IMR-90 (cell line): ENCODE measurements at regions not wholly inside any gene's neighbourhood (a gene's known extent, or its start where the extent isn't known, plus 50 kb on each side); places are given as distances from the start of the nearest gene placed in this dataset.
A peak's percentile ranks its signal among the peaks of the same experiment; 100 is the strongest.

Experiments used
- ATAC-seq: fragments of 200-7000 bp; cut with Tn5 transposase; 2 replicates; pipeline ENCODE4 v1.9.1; 2020; ENCODE audit warnings: low read depth, mild to moderate bottlenecking, moderate library complexity
- BruUV-seq: library from RNA; stranded (reverse); fragments of 400-500 nt; replicated peaks from 2 replicates; lab custom pipeline; 2021; lab: Mats Ljungman, UMichigan
- CTCF ChIA-PET: fragments of 300-600 bp; formaldehyde crosslinking; extraction: SDS; loops from one replicate; lab custom pipeline; 2021; ENCODE audit warnings: antibody characterized with exemption; lab: Yijun Ruan, JAX
- POLR2A ChIA-PET: fragments of 300-600 bp; sonication (Branson Sonifier 250); formaldehyde crosslinking; loops from one replicate; lab custom pipeline; 2022; ENCODE audit warnings: antibody characterized with exemption; ENCODE audit not compliant: unreplicated experiment; lab: Charles Lee
- DNase-seq: peaks from one replicate; pipeline ENCODE4 v3.0.0; 2013
- H2AFZ ChIP-seq: replicated peaks from 2 replicates; pipeline ENCODE3; 2013; ENCODE audit warnings: low read length, mild to moderate bottlenecking; ENCODE audit not compliant: poor library complexity
- H2AK5ac ChIP-seq: 2 replicates; pipeline ENCODE4 v1.6.1; 2013; ENCODE audit warnings: low read depth, low read length, inconsistent platforms
- H2AK9ac ChIP-seq: replicated peaks from 2 replicates; pipeline ENCODE3; 2013; ENCODE audit warnings: mild to moderate bottlenecking, low read depth, low read length, moderate library complexity; ENCODE audit not compliant: poor library complexity
- H2BK120ac ChIP-seq: 2 replicates; pipeline ENCODE4 v1.6.1; 2013; ENCODE audit warnings: low read depth, low read length, inconsistent platforms
- H2BK15ac ChIP-seq: 3 replicates; pipeline ENCODE4 v1.6.1; 2013; ENCODE audit warnings: low read depth, low read length, inconsistent platforms
- H2BK20ac ChIP-seq: 2 replicates; pipeline ENCODE4 v1.6.1; 2013; ENCODE audit warnings: low read depth, mild to moderate bottlenecking, inconsistent platforms, low read length, moderate library complexity
- H2BK5ac ChIP-seq: 2 replicates; pipeline ENCODE4 v1.6.1; 2013; ENCODE audit warnings: mild to moderate bottlenecking, low read depth, low read length, inconsistent platforms; ENCODE audit not compliant: poor library complexity, severe bottlenecking
- H3K14ac ChIP-seq: replicated peaks from 2 replicates; pipeline ENCODE4 v1.6.1; 2013; ENCODE audit warnings: low read depth, low read length, inconsistent platforms
- H3K18ac ChIP-seq: 2 replicates; pipeline ENCODE4 v1.6.1; 2013; ENCODE audit warnings: low read depth, low read length, control low read depth
- H3K23ac ChIP-seq: 2 replicates; pipeline ENCODE4 v1.6.1; 2013; ENCODE audit warnings: low read depth, low read length, inconsistent platforms
- H3K27ac ChIP-seq: 2 replicates; pipeline ENCODE4 v1.5.1; 2013; ENCODE audit warnings: mild to moderate bottlenecking, control low read depth, low read length; ENCODE audit not compliant: insufficient read depth
- H3K27me3 ChIP-seq: 2 replicates; pipeline ENCODE4 v1.6.1; 2013; ENCODE audit warnings: low read length; ENCODE audit not compliant: control insufficient read depth, insufficient read depth
- H3K36me3 ChIP-seq: 2 replicates; pipeline ENCODE4 v1.6.1; 2013; ENCODE audit warnings: low read length, mixed read lengths; ENCODE audit not compliant: control insufficient read depth, insufficient read depth
- H3K4ac ChIP-seq: 2 replicates; pipeline ENCODE4 v1.6.1; 2013; ENCODE audit warnings: low read depth, low read length, inconsistent platforms
- H3K4me1 ChIP-seq: 2 replicates; pipeline ENCODE4 v1.6.1; 2013; ENCODE audit warnings: low read length, mixed read lengths; ENCODE audit not compliant: control insufficient read depth, insufficient read depth
- H3K4me2 ChIP-seq: 2 replicates; pipeline ENCODE4 v1.6.1; 2013; ENCODE audit warnings: low read depth, mild to moderate bottlenecking, control low read depth, low read length, moderate library complexity
- H3K4me3 ChIP-seq: 2 replicates; pipeline ENCODE4 v1.5.1; 2013; ENCODE audit warnings: low read depth, mild to moderate bottlenecking, control low read depth, low read length, moderate library complexity; ENCODE audit not compliant: insufficient read depth
- H3K56ac ChIP-seq: 2 replicates; pipeline ENCODE4 v1.6.1; 2013; ENCODE audit warnings: low read length, inconsistent platforms; ENCODE audit not compliant: insufficient read depth; ENCODE audit errors: extremely low read depth
- H3K79me1 ChIP-seq, 2 experiments: 2 replicates each; pipeline ENCODE4 v1.6.1; 2013; ENCODE audit warnings: low read length in 2 of 2, inconsistent platforms in 1 of 2, low read depth in 1 of 2
- H3K9ac ChIP-seq: 2 replicates; pipeline ENCODE4 v1.6.1; 2013; ENCODE audit warnings: low read depth, low read length, control low read depth
- H3K9me1 ChIP-seq: 2 replicates; pipeline ENCODE4 v1.6.1; 2013; ENCODE audit warnings: low read length, inconsistent platforms; ENCODE audit not compliant: insufficient read depth
- H3K9me3 ChIP-seq: 2 replicates; pipeline ENCODE4 v1.6.1; 2013; ENCODE audit warnings: low read length; ENCODE audit not compliant: control insufficient read depth, insufficient read depth
- H4K20me1 ChIP-seq: 2 replicates; pipeline ENCODE4 v1.6.1; 2013; ENCODE audit warnings: low read length, inconsistent platforms; ENCODE audit not compliant: insufficient read depth
- H4K5ac ChIP-seq: 2 replicates; pipeline ENCODE4 v1.6.1; 2013; ENCODE audit warnings: mild to moderate bottlenecking, low read depth, low read length, control low read depth
- H4K8ac ChIP-seq, 2 experiments: 2 replicates each; pipeline ENCODE4 v1.6.1; 2013; ENCODE audit warnings: low read depth in 2 of 2, low read length in 2 of 2, control low read depth in 1 of 2, inconsistent platforms in 1 of 2
- H4K91ac ChIP-seq: 2 replicates; pipeline ENCODE4 v1.6.1; 2013; ENCODE audit warnings: low read depth, low read length, inconsistent platforms; ENCODE audit not compliant: insufficient read depth
- BHLHE40 ChIP-seq: fragments of 150-350 bp; IDR thresholded peaks from 2 replicates; pipeline ENCODE4 v1.6.1; 2016; ENCODE audit warnings: mild to moderate bottlenecking, low read depth, low read length
- CEBPB ChIP-seq: IDR thresholded peaks from 2 replicates; pipeline ENCODE4 v1.6.1; 2012; ENCODE audit warnings: low read depth, low read length, improper control_type of control experiment
- CHD1 ChIP-seq: IDR thresholded peaks from 2 replicates; pipeline ENCODE4 v1.6.1; 2012; ENCODE audit warnings: low read depth, low read length, improper control_type of control experiment
- CTCF ChIP-seq: conservative IDR thresholded peaks from 2 replicates; pipeline ENCODE4 v1.5.1; 2012; ENCODE audit warnings: mild to moderate bottlenecking, low read depth, low read length, improper control_type of control experiment
- FOS ChIP-seq: fragments of 150-350 bp; IDR thresholded peaks from 2 replicates; pipeline ENCODE4 v1.6.1; 2016; ENCODE audit warnings: low read depth, low read length
- MAFK ChIP-seq: IDR thresholded peaks from 2 replicates; pipeline ENCODE4 v1.6.1; 2012; ENCODE audit warnings: low read depth, low read length, improper control_type of control experiment
- MAZ ChIP-seq: IDR thresholded peaks from 2 replicates; pipeline ENCODE4 v1.6.1; 2012; ENCODE audit warnings: low read depth, mild to moderate bottlenecking, low read length, improper control_type of control experiment, moderate library complexity, borderline replicate concordance
- NFE2L2 ChIP-seq: fragments of 150-350 bp; IDR thresholded peaks from 2 replicates; pipeline ENCODE4 v1.6.1; 2016; ENCODE audit warnings: low read depth, mild to moderate bottlenecking, low read length
- POLR2A ChIP-seq: IDR thresholded peaks from 2 replicates; pipeline ENCODE4 v1.6.1; 2012; ENCODE audit warnings: mild to moderate bottlenecking, low read depth, low read length
- RAD21 ChIP-seq: IDR thresholded peaks from 2 replicates; pipeline ENCODE4 v1.6.1; 2012; ENCODE audit warnings: low read length, improper control_type of control experiment
- RCOR1 ChIP-seq: IDR thresholded peaks from 2 replicates; pipeline ENCODE4 v1.6.1; 2012; ENCODE audit warnings: mild to moderate bottlenecking, low read length, improper control_type of control experiment; ENCODE audit not compliant: insufficient replicate concordance
- RFX5 ChIP-seq: IDR thresholded peaks from 2 replicates; pipeline ENCODE4 v1.8.0; 2012; ENCODE audit warnings: low read depth, mild to moderate bottlenecking, low read length, moderate library complexity
- SMC3 ChIP-seq: fragments of 150-350 bp; IDR thresholded peaks from 2 replicates; pipeline ENCODE4 v1.6.1; 2016; ENCODE audit warnings: low read depth, mild to moderate bottlenecking, antibody characterized with exemption, low read length, moderate library complexity
- WGBS, 2 experiments: methylation state at CpG; one replicate each; pipeline versions ENCODE4 v1.1.5 to v1.1.7; 2013; ENCODE audit warnings: missing lambda C conversion rate in 2 of 2; ENCODE audit not compliant: insufficient read length in 1 of 2; ENCODE audit errors: extremely low coverage in 2 of 2; 5-methylcytosine and 5-hydroxymethylcytosine counted together
- dilution Hi-C: fragments of 300-500 bp; cut with HindIII; formaldehyde crosslinking; loops from one replicate; pipeline ENCODE4 v1.14.3; 2018; ENCODE audit warnings: low sequenced_read_pairs; ENCODE audit not compliant: unreplicated experiment
- in situ Hi-C: fragments of 300-500 bp; cut with MboI; formaldehyde crosslinking; loops from 3 replicates; pipeline ENCODE4 v1.14.3; 2019; ENCODE audit warnings: low sequenced_read_pairs, inconsistent platforms, mixed read lengths
- intact Hi-C: fragments of 100-400 bp; cut with micrococcal nuclease; formaldehyde crosslinking; loops from 2 replicates; pipeline ENCODE4 v1.10.0; 2022
- TF ChIP-seq, protein P1 (sequence below): fragments of 150-350 bp; IDR thresholded peaks from 2 replicates; pipeline ENCODE4 v1.6.1; 2016; ENCODE audit warnings: low read depth, mild to moderate bottlenecking, low read length, moderate library complexity, borderline replicate concordance
- TF ChIP-seq, protein P2 (sequence below): fragments of 150-350 bp; IDR thresholded peaks from 2 replicates; pipeline ENCODE4 v1.6.1; 2017; ENCODE audit warnings: mild to moderate bottlenecking, antibody characterized with exemption, low read length, low read depth

- intact Hi-C loops, result loop anchor here (5.0 to 10.0 kb wide), 3 partner anchors 231 to 578 kb away; no protein-coding TSS in a partner anchor
Measured at GRCh38 chr15:38896647-38897046, 332.0 kb upstream of the RASGRP1 start.

More at GRCh38 chr15:38896647-38897046, 332.0 kb upstream of the RASGRP1 start:
- Histone ChIP-seq H3K14ac (peak overlapping the region; percentile 83), H3K36me3 (no peaks in the 10 kb centered on the region), H3K9me3 (no peaks in the 10 kb centered on the region), H2BK15ac (peak overlapping the region; percentile 96), H3K4ac (peak overlapping the region; percentile 95), H3K9me1 (peaks cover 18% of the 10 kb centered on the region; the same call in 1 of the 2 replicates), H3K23ac (peak overlapping the region; percentile 84; the same call in 1 of the 2 replicates), H2AK5ac (peak overlapping the region; percentile 91), H3K4me2 (no peak overlapping the region), H3K27ac (peak overlapping the region; percentile 86; the same call in 1 of the 2 replicates), H4K5ac (peak overlapping the region; percentile 96), H2BK5ac (peak overlapping the region; percentile 100), H4K20me1 (no peaks in the 10 kb centered on the region), H3K56ac (peak overlapping the region; percentile 78; the same call in 1 of the 2 replicates), H2AK9ac (no peak overlapping the region), H3K4me3 (no peak overlapping the region), H4K91ac (peak overlapping the region; percentile 96), H3K4me1 (peaks cover 28% of the 10 kb centered on the region), H2BK20ac (peak overlapping the region; percentile 97), H2AFZ (no peak overlapping the region), H4K8ac (peak overlapping the region; percentile 92 to 94), H3K9ac (peak overlapping the region; percentile 53), H3K79me1 (peaks cover 0 to 4% of the 10 kb centered on the region in 2 experiments; a peak in 1 of 4 replicates), H2BK120ac (peak overlapping the region; percentile 94), H3K27me3 (no peaks in the 10 kb centered on the region), H3K18ac (peak overlapping the region; percentile 97)
- TF ChIP-seq RFX5 (no peak), CEBPB (no peak), FOS (no peak), BHLHE40 (no peak), SMC3 (no peak), MAZ (no peak), CHD1 (no peak), NFE2L2 (no peak), MAFK (no peak), RCOR1 (no peak), POLR2A (no peak), RAD21 (no peak), CTCF (no peak)
- TF ChIP-seq, protein P1, sequence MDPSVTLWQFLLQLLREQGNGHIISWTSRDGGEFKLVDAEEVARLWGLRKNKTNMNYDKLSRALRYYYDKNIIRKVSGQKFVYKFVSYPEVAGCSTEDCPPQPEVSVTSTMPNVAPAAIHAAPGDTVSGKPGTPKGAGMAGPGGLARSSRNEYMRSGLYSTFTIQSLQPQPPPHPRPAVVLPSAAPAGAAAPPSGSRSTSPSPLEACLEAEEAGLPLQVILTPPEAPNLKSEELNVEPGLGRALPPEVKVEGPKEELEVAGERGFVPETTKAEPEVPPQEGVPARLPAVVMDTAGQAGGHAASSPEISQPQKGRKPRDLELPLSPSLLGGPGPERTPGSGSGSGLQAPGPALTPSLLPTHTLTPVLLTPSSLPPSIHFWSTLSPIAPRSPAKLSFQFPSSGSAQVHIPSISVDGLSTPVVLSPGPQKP, result no peak
- TF ChIP-seq, protein P2, sequence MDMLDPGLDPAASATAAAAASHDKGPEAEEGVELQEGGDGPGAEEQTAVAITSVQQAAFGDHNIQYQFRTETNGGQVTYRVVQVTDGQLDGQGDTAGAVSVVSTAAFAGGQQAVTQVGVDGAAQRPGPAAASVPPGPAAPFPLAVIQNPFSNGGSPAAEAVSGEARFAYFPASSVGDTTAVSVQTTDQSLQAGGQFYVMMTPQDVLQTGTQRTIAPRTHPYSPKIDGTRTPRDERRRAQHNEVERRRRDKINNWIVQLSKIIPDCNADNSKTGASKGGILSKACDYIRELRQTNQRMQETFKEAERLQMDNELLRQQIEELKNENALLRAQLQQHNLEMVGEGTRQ, result no peak
- DNase-seq, result no peak
- in situ Hi-C loops, result no loop called here
- no CpG with 5 or more reads among the region's 1 CpG for WGBS, 2 experiments
- BruUV-seq, result no TSS peak
- CTCF ChIA-PET, result interaction anchor here (0.6 to 1.1 kb wide), 2 partner anchors 9 to 98 kb away, joined by 3 to 4 read pairs; no protein-coding TSS in a partner anchor
- no peak for ATAC-seq
- dilution Hi-C loops, result no loop called here
- POLR2A ChIA-PET, result interaction anchor here (0.6 kb wide), 1 partner anchor 320 kb away, joined by 6 read pairs; no protein-coding TSS in a partner anchor
